GM12891 (cell line): ENCODE measurements at regions not wholly inside any gene's neighbourhood (a gene's known extent, or its start where the extent isn't known, plus 50 kb on each side); places are given as distances from the start of the nearest gene placed in this dataset.

Experiments
- POLR2A ChIP-seq: IDR thresholded peaks from 2 replicates; pipeline ENCODE4 v1.6.1; 2011; ENCODE audit warnings: low read depth, low read length, control low read depth
- POLR2AphosphoS5 ChIP-seq: IDR thresholded peaks from 2 replicates; pipeline ENCODE4 v1.6.1; 2011; ENCODE audit warnings: low read depth, low read length, control low read depth

DNA sequence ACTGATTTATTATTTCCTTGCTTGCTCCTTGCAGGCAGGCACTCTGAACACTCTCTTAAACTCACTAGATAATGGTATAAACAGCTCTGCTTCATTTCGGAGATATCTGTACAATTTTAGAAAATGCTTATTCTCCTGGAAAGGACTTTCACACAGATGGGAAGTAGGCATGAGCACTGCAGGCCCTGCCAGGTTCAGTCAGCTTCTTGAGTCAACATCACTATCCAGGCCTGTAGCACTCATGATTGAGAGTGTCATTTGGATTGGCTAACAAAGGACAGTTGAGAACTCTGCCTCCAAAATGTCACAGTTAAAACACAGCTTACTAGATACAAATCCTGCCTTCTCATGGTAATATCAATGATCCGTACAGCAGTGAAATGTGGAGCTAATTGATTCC is 181.9 kb downstream of the CYYR1 start:
- TF ChIP-seq POLR2A (no peak), POLR2AphosphoS5 (no peak)
